ENCODE measurements at regions not wholly inside any gene's neighbourhood (a gene's known extent, or its start where the extent isn't known, plus 50 kb on each side); places are given as distances from the start of the nearest gene placed in this dataset.

DNA sequence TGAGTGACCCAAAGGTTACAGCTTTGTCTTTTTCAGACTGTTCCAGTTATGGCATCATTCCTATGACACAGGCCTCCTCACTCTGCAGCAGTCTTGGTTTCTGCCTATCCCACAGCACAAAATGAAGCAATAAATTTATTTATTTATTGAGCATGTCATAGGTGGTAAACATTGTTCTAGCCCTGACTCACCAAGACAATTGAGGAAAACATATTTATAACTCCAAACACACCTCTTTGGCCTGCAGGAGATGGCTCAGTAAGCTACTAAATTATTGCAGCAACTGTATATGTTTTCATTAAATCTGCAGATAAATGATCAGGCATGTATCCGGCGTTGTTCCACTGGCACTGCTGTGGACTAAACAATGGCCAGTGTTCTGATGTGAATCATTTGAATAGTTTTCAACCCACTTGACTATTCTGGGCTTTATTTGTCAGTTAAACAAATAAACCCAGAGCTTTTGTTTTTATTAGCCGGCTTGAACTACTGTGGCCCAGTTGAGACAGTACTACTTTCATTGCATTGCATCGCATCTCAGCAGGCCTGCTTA lies 83.2 kb downstream of the FOXD1 start:
- H3K4me2 ChIP-seq (ENCODE audit: low read length): no peak overlapping the region

DNA sequence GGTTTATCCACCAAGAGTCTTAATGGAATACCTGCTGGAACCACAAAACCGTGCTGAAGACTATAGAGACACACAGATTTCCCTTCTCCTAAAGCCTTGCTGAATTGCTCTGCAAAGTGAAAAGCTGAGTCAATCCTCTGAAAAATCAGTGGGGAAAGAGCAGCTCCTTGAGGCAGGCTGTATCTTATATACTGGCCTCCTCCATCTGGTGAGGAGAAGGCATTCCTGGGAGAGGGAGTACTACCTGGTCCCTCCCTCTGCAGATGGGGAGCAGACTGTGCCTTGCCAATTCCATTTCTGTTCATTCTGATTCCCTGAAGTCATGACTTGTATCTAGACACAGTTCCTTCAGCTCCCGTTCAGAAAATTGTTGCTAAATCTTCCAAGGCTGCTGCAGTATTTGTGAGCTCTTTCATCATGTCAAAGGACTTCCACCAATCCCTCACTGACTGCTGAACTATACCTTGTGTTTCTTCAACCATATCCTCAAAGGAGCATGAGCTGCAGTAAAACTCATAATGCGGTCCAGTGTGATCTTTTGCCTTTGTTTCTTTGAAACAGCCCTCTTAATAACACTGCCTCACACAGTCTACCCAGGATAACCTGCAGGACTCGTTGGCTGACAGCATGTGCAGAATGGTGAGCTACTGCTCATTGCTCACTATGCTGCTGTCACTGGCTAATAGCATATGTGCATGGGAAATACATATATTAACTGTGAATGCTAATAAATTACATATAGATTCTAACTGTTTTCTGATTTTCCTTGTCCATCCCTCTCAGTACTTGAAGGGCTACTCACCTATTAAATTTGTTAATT lies 84.5 kb downstream of the FOXD1 start:
- H3K27ac ChIP-seq (ENCODE audit: low read depth, low read length): no peak overlapping the region
- H3K4me2 ChIP-seq (ENCODE audit: low read length): no peak overlapping the region
- H3K27me3 ChIP-seq (ENCODE audit: control insufficient read depth, low read length): 0 out of 2 replicates have a peak, but pooled peaks cover 6% of the 10 kb centered on the region
- no peaks in the 10 kb centered on the region for H3K4me1 ChIP-seq (ENCODE audit: control insufficient read depth, low read length)
- no peaks in the 10 kb centered on the region for H3K9me2 ChIP-seq (replicated peaks; ENCODE audit: control insufficient read depth, low read length)
- no peaks in the 10 kb centered on the region for H4K20me1 ChIP-seq (ENCODE audit: control insufficient read depth, insufficient read depth, low read depth, low read length)
- H3K9me3 ChIP-seq (ENCODE audit: control insufficient read depth, insufficient read depth, low read length): no peaks in the 10 kb centered on the region
- H3K36me3 ChIP-seq (ENCODE audit: control insufficient read depth, low read length): no peaks in the 10 kb centered on the region
- no peak for TF ChIP-seq EZH2phosphoT487 (IDR thresholded peaks at IDR 0.05; ENCODE audit: borderline replicate concordance, low read length)
- TF ChIP-seq, protein P1, sequence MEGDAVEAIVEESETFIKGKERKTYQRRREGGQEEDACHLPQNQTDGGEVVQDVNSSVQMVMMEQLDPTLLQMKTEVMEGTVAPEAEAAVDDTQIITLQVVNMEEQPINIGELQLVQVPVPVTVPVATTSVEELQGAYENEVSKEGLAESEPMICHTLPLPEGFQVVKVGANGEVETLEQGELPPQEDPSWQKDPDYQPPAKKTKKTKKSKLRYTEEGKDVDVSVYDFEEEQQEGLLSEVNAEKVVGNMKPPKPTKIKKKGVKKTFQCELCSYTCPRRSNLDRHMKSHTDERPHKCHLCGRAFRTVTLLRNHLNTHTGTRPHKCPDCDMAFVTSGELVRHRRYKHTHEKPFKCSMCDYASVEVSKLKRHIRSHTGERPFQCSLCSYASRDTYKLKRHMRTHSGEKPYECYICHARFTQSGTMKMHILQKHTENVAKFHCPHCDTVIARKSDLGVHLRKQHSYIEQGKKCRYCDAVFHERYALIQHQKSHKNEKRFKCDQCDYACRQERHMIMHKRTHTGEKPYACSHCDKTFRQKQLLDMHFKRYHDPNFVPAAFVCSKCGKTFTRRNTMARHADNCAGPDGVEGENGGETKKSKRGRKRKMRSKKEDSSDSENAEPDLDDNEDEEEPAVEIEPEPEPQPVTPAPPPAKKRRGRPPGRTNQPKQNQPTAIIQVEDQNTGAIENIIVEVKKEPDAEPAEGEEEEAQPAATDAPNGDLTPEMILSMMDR (IDR thresholded peaks at IDR 0.05; ENCODE audit: low read depth, low read length, poor library complexity, severe bottlenecking): no peak
- H3K4me3 ChIP-seq (ENCODE audit: low read length): no peak overlapping the region
- no peaks in the 10 kb centered on the region for H3K79me2 ChIP-seq (ENCODE audit: control insufficient read depth, low read length)
- H3F3A ChIP-seq (ENCODE audit: control insufficient read depth, insufficient read depth): no peaks in the 10 kb centered on the region

More for the DNA sequence above, 83.2 kb downstream of the FOXD1 start:
- no peaks in the 10 kb centered on the region for H3F3A ChIP-seq (ENCODE audit: control insufficient read depth, insufficient read depth)
- H3K36me3 ChIP-seq (ENCODE audit: control insufficient read depth, low read length): no peaks in the 10 kb centered on the region
- no peaks in the 10 kb centered on the region for H3K79me2 ChIP-seq (ENCODE audit: control insufficient read depth, low read length)
- no peaks in the 10 kb centered on the region for H4K20me1 ChIP-seq (ENCODE audit: control insufficient read depth, insufficient read depth, low read depth, low read length)
- H3K9me3 ChIP-seq (ENCODE audit: control insufficient read depth, insufficient read depth, low read length): no peaks in the 10 kb centered on the region
- 0 out of 2 replicates have a peak, but pooled peaks cover 6% of the 10 kb centered on the region for H3K27me3 ChIP-seq (ENCODE audit: control insufficient read depth, low read length)
- no peak for TF ChIP-seq EZH2phosphoT487 (IDR thresholded peaks at IDR 0.05; ENCODE audit: borderline replicate concordance, low read length)
- TF ChIP-seq, protein P1 (IDR thresholded peaks at IDR 0.05; ENCODE audit: low read depth, low read length, poor library complexity, severe bottlenecking): no peak
- H3K27ac ChIP-seq (ENCODE audit: low read depth, low read length): no peak overlapping the region
- no peaks in the 10 kb centered on the region for H3K4me1 ChIP-seq (ENCODE audit: control insufficient read depth, low read length)
- no peaks in the 10 kb centered on the region for H3K9me2 ChIP-seq (replicated peaks; ENCODE audit: control insufficient read depth, low read length)
- H3K4me3 ChIP-seq (ENCODE audit: low read length): no peak overlapping the region

DNA sequence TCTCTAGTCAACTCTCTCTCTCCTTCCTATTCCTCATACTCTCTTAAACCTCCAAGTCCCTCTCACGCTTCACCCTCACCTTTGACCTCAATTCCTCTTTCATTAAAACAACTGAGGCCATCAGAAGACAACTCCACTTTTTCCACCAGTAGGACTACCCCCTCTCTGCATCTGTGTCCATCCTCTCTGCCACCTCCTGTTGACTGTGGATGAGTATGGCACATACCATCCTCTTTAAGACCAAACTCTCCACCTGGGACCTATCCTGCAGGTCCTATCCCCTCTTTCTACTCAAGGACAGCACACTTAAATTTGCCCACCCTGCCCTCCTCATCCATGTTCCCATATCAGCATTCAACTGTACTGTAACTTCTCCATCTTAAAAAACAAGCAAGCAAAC lies 89.2 kb downstream of the FOXD1 start:
- no peaks in the 10 kb centered on the region for H3F3A ChIP-seq (ENCODE audit: control insufficient read depth, insufficient read depth)
- H3K79me2 ChIP-seq (ENCODE audit: control insufficient read depth, low read length): no peaks in the 10 kb centered on the region
- H3K27ac ChIP-seq (ENCODE audit: low read depth, low read length): no peak overlapping the region
- no peaks in the 10 kb centered on the region for H3K4me1 ChIP-seq (ENCODE audit: control insufficient read depth, low read length)
- H3K9me2 ChIP-seq (replicated peaks; ENCODE audit: control insufficient read depth, low read length): no peaks in the 10 kb centered on the region
- no peak for TF ChIP-seq EZH2phosphoT487 (IDR thresholded peaks at IDR 0.05; ENCODE audit: borderline replicate concordance, low read length)
- TF ChIP-seq, protein P1 (IDR thresholded peaks at IDR 0.05; ENCODE audit: low read depth, low read length, poor library complexity, severe bottlenecking): no peak
- no peak overlapping the region for H3K4me2 ChIP-seq (ENCODE audit: low read length)
- no peaks in the 10 kb centered on the region for H3K36me3 ChIP-seq (ENCODE audit: control insufficient read depth, low read length)
- no peaks in the 10 kb centered on the region for H3K9me3 ChIP-seq (ENCODE audit: control insufficient read depth, insufficient read depth, low read length)
- H4K20me1 ChIP-seq (ENCODE audit: control insufficient read depth, insufficient read depth, low read depth, low read length): no peaks in the 10 kb centered on the region
- peaks cover 13% of the 10 kb centered on the region for H3K27me3 ChIP-seq (ENCODE audit: control insufficient read depth, low read length)
- H3K4me3 ChIP-seq (ENCODE audit: low read length): no peak overlapping the region
